GM12891 (cell line): ENCODE measurements at regions not wholly inside any gene's neighbourhood (a gene's known extent, or its start where the extent isn't known, plus 50 kb on each side); places are given as distances from the start of the nearest gene placed in this dataset.

ENCODE experiments used
- POLR2A ChIP-seq: IDR thresholded peaks from 2 replicates; pipeline ENCODE4 v1.6.1; 2011; ENCODE audit warnings: low read depth, low read length, control low read depth
- POLR2AphosphoS5 ChIP-seq: IDR thresholded peaks from 2 replicates; pipeline ENCODE4 v1.6.1; 2011; ENCODE audit warnings: low read depth, low read length, control low read depth

DNA sequence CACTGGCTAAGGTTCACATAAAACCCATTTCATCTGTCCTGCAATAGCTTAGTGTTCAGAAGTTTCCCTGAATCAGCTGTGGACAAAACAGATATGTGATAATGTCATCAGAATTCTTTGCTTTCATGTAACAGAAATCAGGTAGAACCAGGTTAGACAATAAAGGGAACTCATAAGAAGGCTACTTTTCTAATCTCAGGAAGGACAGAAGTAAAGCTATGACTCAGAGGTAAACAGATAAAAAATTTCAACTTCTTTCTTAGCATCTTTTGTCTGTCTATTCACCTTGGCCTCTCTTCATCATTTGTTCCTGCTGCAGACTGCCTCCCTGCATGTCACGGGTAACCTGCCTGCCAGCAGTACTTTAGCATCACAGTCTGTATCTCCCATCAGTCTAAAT is 643.1 kb downstream of the MECOM start:
- TF ChIP-seq POLR2A (no peak), POLR2AphosphoS5 (no peak)
